GM23338 (cell line): ENCODE measurements at regions not wholly inside any gene's neighbourhood (a gene's known extent, or its start where the extent isn't known, plus 50 kb on each side); places are given as distances from the start of the nearest gene placed in this dataset.

Experiments
- ATAC-seq: fragments of 200-7000 bp; cut with Tn5 transposase; 3 replicates; pipeline ENCODE4 v1.9.1; 2020
- DNase-seq: peaks from one replicate; pipeline ENCODE4 v3.0.0-alpha.2; 2015; ENCODE audit warnings: low spot score
- H2AFZ ChIP-seq: fragments of 200-600 bp; sonication (generic); 2 replicates; pipeline ENCODE4 v1.8.0; 2016; ENCODE audit warnings: antibody characterized with exemption, mild to moderate bottlenecking, moderate library complexity
- H3F3A ChIP-seq: fragments of 200-600 bp; sonication (generic); replicated peaks from 2 replicates; pipeline ENCODE4 v1.8.0; 2017; ENCODE audit warnings: antibody characterized with exemption, mixed run types, low read depth
- H3K27ac ChIP-seq: fragments of 200-600 bp; sonication (generic); 2 replicates; pipeline ENCODE4 v1.6.1; 2016; ENCODE audit warnings: low read depth
- H3K27me3 ChIP-seq: fragments of 200-600 bp; sonication (generic); 2 replicates; pipeline ENCODE4 v1.8.0; 2016; ENCODE audit warnings: mild to moderate bottlenecking, mixed run types, moderate library complexity; ENCODE audit not compliant: insufficient read depth
- H3K36me3 ChIP-seq: fragments of 200-600 bp; sonication (generic); 2 replicates; pipeline ENCODE4 v1.8.0; 2016; ENCODE audit warnings: mild to moderate bottlenecking; ENCODE audit not compliant: insufficient read depth
- H3K4me1 ChIP-seq: fragments of 200-600 bp; sonication (generic); 2 replicates; pipeline ENCODE4 v1.8.0; 2016; ENCODE audit warnings: mild to moderate bottlenecking, moderate library complexity; ENCODE audit not compliant: insufficient read depth
- H3K4me2 ChIP-seq: fragments of 200-600 bp; sonication (generic); 2 replicates; pipeline ENCODE4 v1.7.1; 2017; ENCODE audit warnings: mixed run types
- H3K4me3 ChIP-seq: fragments of 200-600 bp; sonication (generic); 2 replicates; pipeline ENCODE4 v1.6.1; 2016; ENCODE audit warnings: mixed run types
- H3K79me2 ChIP-seq: fragments of 200-600 bp; sonication (generic); replicated peaks from 2 replicates; pipeline ENCODE4 v1.8.0; 2017; ENCODE audit warnings: mild to moderate bottlenecking; ENCODE audit not compliant: insufficient read depth
- H3K9me2 ChIP-seq: fragments of 200-600 bp; sonication (generic); 2 replicates; pipeline ENCODE4 v1.8.0; 2017; ENCODE audit not compliant: insufficient read depth
- H4K20me1 ChIP-seq: fragments of 200-600 bp; sonication (generic); replicated peaks from 2 replicates; pipeline ENCODE4 v1.8.0; 2017; ENCODE audit warnings: mild to moderate bottlenecking; ENCODE audit not compliant: insufficient read depth
- H3K27ac Mint-ChIP-seq: 2 replicates; pipeline ENCODE4 v1.8.0; 2020; ENCODE audit warnings: inconsistent platforms, mild to moderate bottlenecking, moderate library complexity, mixed read lengths
- H3K27me3 Mint-ChIP-seq: 3 replicates; pipeline ENCODE4 v1.8.0; 2022; ENCODE audit warnings: low read depth, mild to moderate bottlenecking, moderate library complexity, mixed read lengths, inconsistent platforms; ENCODE audit not compliant: insufficient read depth, poor library complexity
- H3K36me3 Mint-ChIP-seq: 3 replicates; pipeline ENCODE4 v1.8.0; 2021; ENCODE audit warnings: low read depth, mild to moderate bottlenecking, inconsistent platforms, moderate library complexity, mixed read lengths
- H3K4me1 Mint-ChIP-seq: 3 replicates; pipeline ENCODE4 v1.8.0; 2020; ENCODE audit warnings: mild to moderate bottlenecking, inconsistent platforms, mixed read lengths
- H3K4me3 Mint-ChIP-seq: 3 replicates; pipeline ENCODE4 v1.8.0; 2021; ENCODE audit warnings: moderate library complexity, mild to moderate bottlenecking, inconsistent platforms, mixed read lengths
- H3K9me3 Mint-ChIP-seq: 3 replicates; pipeline ENCODE4 v1.8.0; 2020; ENCODE audit warnings: moderate library complexity, mild to moderate bottlenecking, inconsistent platforms, mixed read lengths
- CREB1 ChIP-seq: fragments of 250-450 bp; sonication (Bioruptor Pico); IDR thresholded peaks from 2 replicates; pipeline ENCODE4 v1.5.0; 2020; ENCODE audit warnings: low read depth, mild to moderate bottlenecking, moderate library complexity
- CTCF ChIP-seq, 2 experiments: fragments of 200-600 bp in 1 of 2; sonication (generic) in 1 of 2; conservative IDR thresholded peaks; 2 replicates each; pipeline versions ENCODE4 v1.5.1 to v1.6.1; 2016 to 2017; ENCODE audit warnings: antibody characterized with exemption in 2 of 2, low read depth in 2 of 2, mild to moderate bottlenecking in 2 of 2, moderate library complexity in 1 of 2
- EZH2 ChIP-seq: fragments of 200-600 bp; sonication (generic); IDR thresholded peaks from one replicate; pipeline ENCODE4 v1.8.0; 2017; ENCODE audit warnings: antibody characterized with exemption, mild to moderate bottlenecking, low read depth; ENCODE audit not compliant: unreplicated experiment
- EZH2phosphoT487 ChIP-seq: fragments of 200-600 bp; sonication (generic); IDR thresholded peaks from one replicate; pipeline ENCODE4 v1.8.1; 2018; ENCODE audit warnings: antibody characterized with exemption; ENCODE audit not compliant: unreplicated experiment
- JUNB ChIP-seq: IDR thresholded peaks from one replicate; pipeline ENCODE4 v1.6.1; 2016; ENCODE audit warnings: antibody characterized with exemption; ENCODE audit not compliant: unreplicated experiment
- NANOG ChIP-seq: IDR thresholded peaks from 2 replicates; pipeline ENCODE4 v1.6.1; 2016; ENCODE audit warnings: antibody characterized with exemption, borderline replicate concordance
- POLR2AphosphoS5 ChIP-seq: IDR thresholded peaks from 2 replicates; pipeline ENCODE4 v1.6.1; 2016; ENCODE audit warnings: antibody characterized with exemption, low read depth
- ZNF114 ChIP-seq: fragments of 250-450 bp; sonication (Bioruptor Pico); IDR thresholded peaks from 2 replicates; pipeline ENCODE4 v1.5.0; 2020; ENCODE audit warnings: mild to moderate bottlenecking, moderate library complexity
- ZNF331 ChIP-seq: fragments of 250-450 bp; sonication (Bioruptor Pico); IDR thresholded peaks from 2 replicates; pipeline ENCODE4 v1.5.0; 2020; ENCODE audit warnings: low read depth, mild to moderate bottlenecking, moderate library complexity
- TF ChIP-seq, protein P1 (sequence below): IDR thresholded peaks from 2 replicates; pipeline ENCODE4 v1.6.1; 2016; ENCODE audit warnings: antibody characterized with exemption
- TF ChIP-seq, protein P2 (sequence below): IDR thresholded peaks from one replicate; pipeline ENCODE4 v1.6.1; 2018; ENCODE audit warnings: antibody characterized with exemption; ENCODE audit not compliant: unreplicated experiment
- TF ChIP-seq, protein P3 (sequence below): fragments of 250-450 bp; sonication (Bioruptor Pico); IDR thresholded peaks from 2 replicates; pipeline ENCODE4 v1.5.0; 2020; ENCODE audit warnings: mild to moderate bottlenecking, moderate library complexity

GRCh38 chr14:29352706-29353080, 575.0 kb downstream of the PRKD1 start:
- ATAC-seq: no peak
- Histone ChIP-seq H4K20me1 (no peaks in the 10 kb centered on the region), H3K4me2 (no peak overlapping the region), H3K36me3 (no peaks in the 10 kb centered on the region), H3K27me3 (no peaks in the 10 kb centered on the region), H2AFZ (no peak overlapping the region), H3K4me3 (no peak overlapping the region), H3K79me2 (no peaks in the 10 kb centered on the region), H3K4me1 (no peaks in the 10 kb centered on the region), H3K9me2 (no peaks in the 10 kb centered on the region), H3F3A (no peaks in the 10 kb centered on the region), H3K27ac (no peak overlapping the region)
- Mint-ChIP-seq H3K4me1 (no peaks in the 10 kb centered on the region), H3K27me3 (no peaks in the 10 kb centered on the region), H3K9me3 (no peaks in the 10 kb centered on the region), H3K27ac (no peak overlapping the region), H3K4me3 (no peak overlapping the region), H3K36me3 (no peaks in the 10 kb centered on the region)
- TF ChIP-seq, protein P1, sequence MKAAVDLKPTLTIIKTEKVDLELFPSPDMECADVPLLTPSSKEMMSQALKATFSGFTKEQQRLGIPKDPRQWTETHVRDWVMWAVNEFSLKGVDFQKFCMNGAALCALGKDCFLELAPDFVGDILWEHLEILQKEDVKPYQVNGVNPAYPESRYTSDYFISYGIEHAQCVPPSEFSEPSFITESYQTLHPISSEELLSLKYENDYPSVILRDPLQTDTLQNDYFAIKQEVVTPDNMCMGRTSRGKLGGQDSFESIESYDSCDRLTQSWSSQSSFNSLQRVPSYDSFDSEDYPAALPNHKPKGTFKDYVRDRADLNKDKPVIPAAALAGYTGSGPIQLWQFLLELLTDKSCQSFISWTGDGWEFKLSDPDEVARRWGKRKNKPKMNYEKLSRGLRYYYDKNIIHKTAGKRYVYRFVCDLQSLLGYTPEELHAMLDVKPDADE: no peak
- TF ChIP-seq NANOG (no peak), CREB1 (CRISPR knock-in tag) (no peak), POLR2AphosphoS5 (no peak), CTCF (conservative IDR thresholded peaks at IDR 0.05; ENCODE audit: low read depth in 2 of 2) (no peak), EZH2phosphoT487 (no peak), ZNF331 (CRISPR knock-in tag) (no peak), ZNF114 (CRISPR knock-in tag) (no peak), JUNB (no peak), EZH2 (no peak)
- TF ChIP-seq, protein P2, sequence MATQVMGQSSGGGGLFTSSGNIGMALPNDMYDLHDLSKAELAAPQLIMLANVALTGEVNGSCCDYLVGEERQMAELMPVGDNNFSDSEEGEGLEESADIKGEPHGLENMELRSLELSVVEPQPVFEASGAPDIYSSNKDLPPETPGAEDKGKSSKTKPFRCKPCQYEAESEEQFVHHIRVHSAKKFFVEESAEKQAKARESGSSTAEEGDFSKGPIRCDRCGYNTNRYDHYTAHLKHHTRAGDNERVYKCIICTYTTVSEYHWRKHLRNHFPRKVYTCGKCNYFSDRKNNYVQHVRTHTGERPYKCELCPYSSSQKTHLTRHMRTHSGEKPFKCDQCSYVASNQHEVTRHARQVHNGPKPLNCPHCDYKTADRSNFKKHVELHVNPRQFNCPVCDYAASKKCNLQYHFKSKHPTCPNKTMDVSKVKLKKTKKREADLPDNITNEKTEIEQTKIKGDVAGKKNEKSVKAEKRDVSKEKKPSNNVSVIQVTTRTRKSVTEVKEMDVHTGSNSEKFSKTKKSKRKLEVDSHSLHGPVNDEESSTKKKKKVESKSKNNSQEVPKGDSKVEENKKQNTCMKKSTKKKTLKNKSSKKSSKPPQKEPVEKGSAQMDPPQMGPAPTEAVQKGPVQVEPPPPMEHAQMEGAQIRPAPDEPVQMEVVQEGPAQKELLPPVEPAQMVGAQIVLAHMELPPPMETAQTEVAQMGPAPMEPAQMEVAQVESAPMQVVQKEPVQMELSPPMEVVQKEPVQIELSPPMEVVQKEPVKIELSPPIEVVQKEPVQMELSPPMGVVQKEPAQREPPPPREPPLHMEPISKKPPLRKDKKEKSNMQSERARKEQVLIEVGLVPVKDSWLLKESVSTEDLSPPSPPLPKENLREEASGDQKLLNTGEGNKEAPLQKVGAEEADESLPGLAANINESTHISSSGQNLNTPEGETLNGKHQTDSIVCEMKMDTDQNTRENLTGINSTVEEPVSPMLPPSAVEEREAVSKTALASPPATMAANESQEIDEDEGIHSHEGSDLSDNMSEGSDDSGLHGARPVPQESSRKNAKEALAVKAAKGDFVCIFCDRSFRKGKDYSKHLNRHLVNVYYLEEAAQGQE: no peak
- TF ChIP-seq, protein P3, sequence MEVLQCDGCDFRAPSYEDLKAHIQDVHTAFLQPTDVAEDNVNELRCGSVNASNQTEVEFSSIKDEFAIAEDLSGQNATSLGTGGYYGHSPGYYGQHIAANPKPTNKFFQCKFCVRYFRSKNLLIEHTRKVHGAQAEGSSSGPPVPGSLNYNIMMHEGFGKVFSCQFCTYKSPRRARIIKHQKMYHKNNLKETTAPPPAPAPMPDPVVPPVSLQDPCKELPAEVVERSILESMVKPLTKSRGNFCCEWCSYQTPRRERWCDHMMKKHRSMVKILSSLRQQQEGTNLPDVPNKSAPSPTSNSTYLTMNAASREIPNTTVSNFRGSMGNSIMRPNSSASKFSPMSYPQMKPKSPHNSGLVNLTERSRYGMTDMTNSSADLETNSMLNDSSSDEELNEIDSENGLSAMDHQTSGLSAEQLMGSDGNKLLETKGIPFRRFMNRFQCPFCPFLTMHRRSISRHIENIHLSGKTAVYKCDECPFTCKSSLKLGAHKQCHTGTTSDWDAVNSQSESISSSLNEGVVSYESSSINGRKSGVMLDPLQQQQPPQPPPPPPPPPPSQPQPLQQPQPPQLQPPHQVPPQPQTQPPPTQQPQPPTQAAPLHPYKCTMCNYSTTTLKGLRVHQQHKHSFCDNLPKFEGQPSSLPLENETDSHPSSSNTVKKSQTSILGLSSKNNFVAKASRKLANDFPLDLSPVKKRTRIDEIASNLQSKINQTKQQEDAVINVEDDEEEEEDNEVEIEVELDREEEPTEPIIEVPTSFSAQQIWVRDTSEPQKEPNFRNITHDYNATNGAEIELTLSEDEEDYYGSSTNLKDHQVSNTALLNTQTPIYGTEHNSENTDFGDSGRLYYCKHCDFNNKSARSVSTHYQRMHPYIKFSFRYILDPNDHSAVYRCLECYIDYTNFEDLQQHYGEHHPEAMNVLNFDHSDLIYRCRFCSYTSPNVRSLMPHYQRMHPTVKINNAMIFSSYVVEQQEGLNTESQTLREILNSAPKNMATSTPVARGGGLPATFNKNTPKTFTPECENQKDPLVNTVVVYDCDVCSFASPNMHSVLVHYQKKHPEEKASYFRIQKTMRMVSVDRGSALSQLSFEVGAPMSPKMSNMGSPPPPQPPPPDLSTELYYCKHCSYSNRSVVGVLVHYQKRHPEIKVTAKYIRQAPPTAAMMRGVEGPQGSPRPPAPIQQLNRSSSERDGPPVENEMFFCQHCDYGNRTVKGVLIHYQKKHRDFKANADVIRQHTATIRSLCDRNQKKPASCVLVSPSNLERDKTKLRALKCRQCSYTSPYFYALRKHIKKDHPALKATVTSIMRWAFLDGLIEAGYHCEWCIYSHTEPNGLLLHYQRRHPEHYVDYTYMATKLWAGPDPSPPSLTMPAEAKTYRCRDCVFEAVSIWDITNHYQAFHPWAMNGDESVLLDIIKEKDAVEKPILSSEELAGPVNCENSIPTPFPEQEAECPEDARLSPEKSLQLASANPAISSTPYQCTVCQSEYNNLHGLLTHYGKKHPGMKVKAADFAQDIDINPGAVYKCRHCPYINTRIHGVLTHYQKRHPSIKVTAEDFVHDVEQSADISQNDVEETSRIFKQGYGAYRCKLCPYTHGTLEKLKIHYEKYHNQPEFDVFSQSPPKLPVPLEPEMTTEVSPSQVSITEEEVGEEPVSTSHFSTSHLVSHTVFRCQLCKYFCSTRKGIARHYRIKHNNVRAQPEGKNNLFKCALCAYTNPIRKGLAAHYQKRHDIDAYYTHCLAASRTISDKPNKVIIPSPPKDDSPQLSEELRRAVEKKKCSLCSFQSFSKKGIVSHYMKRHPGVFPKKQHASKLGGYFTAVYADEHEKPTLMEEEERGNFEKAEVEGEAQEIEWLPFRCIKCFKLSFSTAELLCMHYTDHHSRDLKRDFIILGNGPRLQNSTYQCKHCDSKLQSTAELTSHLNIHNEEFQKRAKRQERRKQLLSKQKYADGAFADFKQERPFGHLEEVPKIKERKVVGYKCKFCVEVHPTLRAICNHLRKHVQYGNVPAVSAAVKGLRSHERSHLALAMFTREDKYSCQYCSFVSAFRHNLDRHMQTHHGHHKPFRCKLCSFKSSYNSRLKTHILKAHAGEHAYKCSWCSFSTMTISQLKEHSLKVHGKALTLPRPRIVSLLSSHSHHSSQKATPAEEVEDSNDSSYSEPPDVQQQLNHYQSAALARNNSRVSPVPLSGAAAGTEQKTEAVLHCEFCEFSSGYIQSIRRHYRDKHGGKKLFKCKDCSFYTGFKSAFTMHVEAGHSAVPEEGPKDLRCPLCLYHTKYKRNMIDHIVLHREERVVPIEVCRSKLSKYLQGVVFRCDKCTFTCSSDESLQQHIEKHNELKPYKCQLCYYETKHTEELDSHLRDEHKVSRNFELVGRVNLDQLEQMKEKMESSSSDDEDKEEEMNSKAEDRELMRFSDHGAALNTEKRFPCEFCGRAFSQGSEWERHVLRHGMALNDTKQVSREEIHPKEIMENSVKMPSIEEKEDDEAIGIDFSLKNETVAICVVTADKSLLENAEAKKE (CRISPR knock-in tag): no peak
- no peak for DNase-seq
